WTC11 (cell line): ENCODE measurements at regions not wholly inside any gene's neighbourhood (a gene's known extent, or its start where the extent isn't known, plus 50 kb on each side); places are given as distances from the start of the nearest gene placed in this dataset.

Experiments
- ATAC-seq: fragments of 200-7000 bp; cut with Tn5 transposase; 2 replicates; pipeline ENCODE4 v1.10.0; 2021; ENCODE audit warnings: mild to moderate bottlenecking, moderate library complexity
- CTCF ChIA-PET: fragments of 300-600 bp; sonication (Branson Sonifier 250); formaldehyde crosslinking; loops from one replicate; lab custom pipeline; 2021; ENCODE audit warnings: antibody characterized with exemption; lab: Charles Lee
- POLR2A ChIA-PET: fragments of 350-600 bp; sonication (Branson Sonifier 250); formaldehyde crosslinking; loops from one replicate; lab custom pipeline; 2021; ENCODE audit warnings: antibody characterized with exemption; lab: Charles Lee
- DNase-seq: peaks from one replicate; pipeline ENCODE4 v3.0.0; 2021; ENCODE audit warnings: low spot score
- H3K27ac Mint-ChIP-seq: 2 replicates; pipeline ENCODE4 v1.8.0; 2021; ENCODE audit warnings: mixed read lengths
- H3K27me3 Mint-ChIP-seq: 2 replicates; pipeline ENCODE4 v1.8.0; 2021; ENCODE audit warnings: low read depth, mild to moderate bottlenecking, moderate library complexity, mixed read lengths
- H3K36me3 Mint-ChIP-seq: 2 replicates; pipeline ENCODE4 v1.8.0; 2021; ENCODE audit warnings: mixed read lengths
- H3K4me1 Mint-ChIP-seq: 2 replicates; pipeline ENCODE4 v1.8.0; 2022; ENCODE audit warnings: mixed read lengths
- H3K4me3 Mint-ChIP-seq: 2 replicates; pipeline ENCODE4 v1.8.0; 2021; ENCODE audit warnings: mild to moderate bottlenecking, moderate library complexity, mixed read lengths
- H3K9me3 Mint-ChIP-seq: 2 replicates; pipeline ENCODE4 v1.8.0; 2021; ENCODE audit warnings: mixed read lengths
- GABPB1 ChIP-seq: sonication (generic); formaldehyde crosslinking; IDR thresholded peaks from 2 replicates; pipeline ENCODE4 v1.8.1; 2023; ENCODE audit warnings: mild to moderate bottlenecking, missing genetic modification reagents
- HMGA2 ChIP-seq: fragments of 250-450 bp; sonication (Bioruptor Pico); IDR thresholded peaks from 2 replicates; pipeline ENCODE4 v1.4.0; 2021; ENCODE audit warnings: mild to moderate bottlenecking, moderate library complexity
- JUN ChIP-seq: sonication (generic); formaldehyde crosslinking; IDR thresholded peaks from 2 replicates; pipeline ENCODE4 v1.8.0; 2023; ENCODE audit warnings: mild to moderate bottlenecking, missing genetic modification reagents
- NFATC4 ChIP-seq: fragments of 250-450 bp; sonication (Bioruptor Pico); IDR thresholded peaks from 2 replicates; pipeline ENCODE4 v1.9.0; 2021; ENCODE audit warnings: mild to moderate bottlenecking
- NR3C1 ChIP-seq: sonication (generic); formaldehyde crosslinking; conservative IDR thresholded peaks from 2 replicates; pipeline ENCODE4 v1.8.1; 2023; ENCODE audit warnings: low read depth, mild to moderate bottlenecking, missing genetic modification reagents
- RELA ChIP-seq: sonication (generic); formaldehyde crosslinking; IDR thresholded peaks from 2 replicates; pipeline ENCODE4 v1.8.1; 2022; ENCODE audit warnings: missing genetic modification reagents, mild to moderate bottlenecking, borderline replicate concordance
- SMAD3 ChIP-seq: sonication (generic); formaldehyde crosslinking; IDR thresholded peaks from 2 replicates; pipeline ENCODE4 v1.8.0; 2022; ENCODE audit warnings: missing genetic modification reagents, mild to moderate bottlenecking, borderline replicate concordance
- ZNF138 ChIP-seq: sonication (generic); formaldehyde crosslinking; conservative IDR thresholded peaks from 2 replicates; pipeline ENCODE4 v1.8.1; 2022; ENCODE audit warnings: mild to moderate bottlenecking, moderate library complexity, missing genetic modification reagents
- ZNF219 ChIP-seq: sonication (generic); formaldehyde crosslinking; IDR thresholded peaks from 2 replicates; pipeline ENCODE4 v1.8.0; 2023; ENCODE audit warnings: missing genetic modification reagents, mild to moderate bottlenecking, borderline replicate concordance
- ZNF416 ChIP-seq: fragments of 250-450 bp; sonication (Bioruptor Pico); IDR thresholded peaks from 2 replicates; pipeline ENCODE4 v1.9.0; 2021; ENCODE audit warnings: mild to moderate bottlenecking, inconsistent platforms
- ZNF423 ChIP-seq: fragments of 250-450 bp; sonication (Bioruptor Pico); IDR thresholded peaks from 2 replicates; pipeline ENCODE4 v2.1.2; 2022; ENCODE audit warnings: mild to moderate bottlenecking, moderate library complexity
- TF ChIP-seq, protein P1 (sequence below): sonication (generic); formaldehyde crosslinking; IDR thresholded peaks from 2 replicates; pipeline ENCODE4 v1.8.0; 2023; ENCODE audit warnings: missing genetic modification reagents
- TF ChIP-seq, protein P2 (sequence below): fragments of 200-600 bp; IDR thresholded peaks from 2 replicates; pipeline ENCODE4 v1.8.0; 2022; ENCODE audit warnings: antibody characterized with exemption
- TF ChIP-seq, protein P3 (sequence below): sonication (generic); formaldehyde crosslinking; IDR thresholded peaks from 2 replicates; pipeline ENCODE4 v1.8.1; 2022; ENCODE audit warnings: missing genetic modification reagents, borderline replicate concordance
- TF ChIP-seq, protein P4 (sequence below): fragments of 250-450 bp; sonication (Bioruptor Pico); conservative IDR thresholded peaks from 2 replicates; pipeline ENCODE4 v1.9.0; 2021; ENCODE audit warnings: mild to moderate bottlenecking
- TF ChIP-seq, protein P5 (sequence below): sonication (generic); formaldehyde crosslinking; IDR thresholded peaks from 2 replicates; pipeline ENCODE4 v1.8.1; 2023; ENCODE audit warnings: mild to moderate bottlenecking, missing genetic modification reagents, moderate library complexity
- TF ChIP-seq, protein P6 (sequence below): sonication (generic); formaldehyde crosslinking; IDR thresholded peaks from 2 replicates; pipeline ENCODE4 v1.8.1; 2023; ENCODE audit warnings: mild to moderate bottlenecking, moderate library complexity, missing genetic modification reagents
- TF ChIP-seq, protein P7 (sequence below): fragments of 250-450 bp; sonication (Bioruptor Pico); IDR thresholded peaks from 2 replicates; pipeline ENCODE4 v1.9.0; 2021; ENCODE audit warnings: mild to moderate bottlenecking
- TF ChIP-seq, protein P8 (sequence below): sonication (generic); formaldehyde crosslinking; IDR thresholded peaks from 2 replicates; pipeline ENCODE4 v1.8.1; 2022; ENCODE audit warnings: low read depth, mild to moderate bottlenecking, moderate library complexity, missing genetic modification reagents, borderline replicate concordance
- TF ChIP-seq, protein P9 (sequence below): fragments of 250-450 bp; sonication (Bioruptor Pico); IDR thresholded peaks from 2 replicates; pipeline ENCODE4 v1.8.0; 2021; ENCODE audit warnings: mild to moderate bottlenecking

DNA sequence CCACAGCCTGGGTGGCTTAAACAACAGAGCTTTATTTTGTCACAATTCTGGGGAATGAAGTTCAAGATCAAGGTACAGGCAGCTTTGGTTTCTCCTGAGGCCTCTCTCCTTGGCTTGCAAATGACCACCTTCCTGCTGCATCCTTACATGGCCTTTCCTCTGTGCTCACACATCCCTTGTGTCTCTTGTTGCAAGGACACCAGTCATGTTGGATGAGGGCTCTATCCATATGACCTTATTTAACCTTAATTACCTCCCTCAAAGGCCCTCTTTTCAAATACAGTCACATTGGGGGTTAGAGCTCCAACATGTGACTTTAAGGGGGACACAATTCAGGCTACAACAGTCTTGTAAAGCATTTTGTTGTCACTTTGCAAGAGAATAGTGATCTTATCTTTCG lies 65.0 kb upstream of the PLXNA4 start:
- TF ChIP-seq, protein P1, sequence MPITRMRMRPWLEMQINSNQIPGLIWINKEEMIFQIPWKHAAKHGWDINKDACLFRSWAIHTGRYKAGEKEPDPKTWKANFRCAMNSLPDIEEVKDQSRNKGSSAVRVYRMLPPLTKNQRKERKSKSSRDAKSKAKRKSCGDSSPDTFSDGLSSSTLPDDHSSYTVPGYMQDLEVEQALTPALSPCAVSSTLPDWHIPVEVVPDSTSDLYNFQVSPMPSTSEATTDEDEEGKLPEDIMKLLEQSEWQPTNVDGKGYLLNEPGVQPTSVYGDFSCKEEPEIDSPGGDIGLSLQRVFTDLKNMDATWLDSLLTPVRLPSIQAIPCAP (CRISPR knock-in tag) = no peak
- no peak for TF ChIP-seq GABPB1
- TF ChIP-seq, protein P2, sequence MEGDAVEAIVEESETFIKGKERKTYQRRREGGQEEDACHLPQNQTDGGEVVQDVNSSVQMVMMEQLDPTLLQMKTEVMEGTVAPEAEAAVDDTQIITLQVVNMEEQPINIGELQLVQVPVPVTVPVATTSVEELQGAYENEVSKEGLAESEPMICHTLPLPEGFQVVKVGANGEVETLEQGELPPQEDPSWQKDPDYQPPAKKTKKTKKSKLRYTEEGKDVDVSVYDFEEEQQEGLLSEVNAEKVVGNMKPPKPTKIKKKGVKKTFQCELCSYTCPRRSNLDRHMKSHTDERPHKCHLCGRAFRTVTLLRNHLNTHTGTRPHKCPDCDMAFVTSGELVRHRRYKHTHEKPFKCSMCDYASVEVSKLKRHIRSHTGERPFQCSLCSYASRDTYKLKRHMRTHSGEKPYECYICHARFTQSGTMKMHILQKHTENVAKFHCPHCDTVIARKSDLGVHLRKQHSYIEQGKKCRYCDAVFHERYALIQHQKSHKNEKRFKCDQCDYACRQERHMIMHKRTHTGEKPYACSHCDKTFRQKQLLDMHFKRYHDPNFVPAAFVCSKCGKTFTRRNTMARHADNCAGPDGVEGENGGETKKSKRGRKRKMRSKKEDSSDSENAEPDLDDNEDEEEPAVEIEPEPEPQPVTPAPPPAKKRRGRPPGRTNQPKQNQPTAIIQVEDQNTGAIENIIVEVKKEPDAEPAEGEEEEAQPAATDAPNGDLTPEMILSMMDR = no peak
- TF ChIP-seq RELA (CRISPR knock-in tag) = no peak
- TF ChIP-seq JUN = no peak
- TF ChIP-seq, protein P3, sequence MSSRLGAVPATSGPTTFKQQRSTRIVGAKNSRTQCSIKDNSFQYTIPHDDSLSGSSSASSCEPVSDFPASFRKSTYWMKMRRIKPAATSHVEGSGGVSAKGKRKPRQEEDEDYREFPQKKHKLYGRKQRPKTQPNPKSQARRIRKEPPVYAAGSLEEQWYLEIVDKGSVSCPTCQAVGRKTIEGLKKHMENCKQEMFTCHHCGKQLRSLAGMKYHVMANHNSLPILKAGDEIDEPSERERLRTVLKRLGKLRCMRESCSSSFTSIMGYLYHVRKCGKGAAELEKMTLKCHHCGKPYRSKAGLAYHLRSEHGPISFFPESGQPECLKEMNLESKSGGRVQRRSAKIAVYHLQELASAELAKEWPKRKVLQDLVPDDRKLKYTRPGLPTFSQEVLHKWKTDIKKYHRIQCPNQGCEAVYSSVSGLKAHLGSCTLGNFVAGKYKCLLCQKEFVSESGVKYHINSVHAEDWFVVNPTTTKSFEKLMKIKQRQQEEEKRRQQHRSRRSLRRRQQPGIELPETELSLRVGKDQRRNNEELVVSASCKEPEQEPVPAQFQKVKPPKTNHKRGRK = no peak
- TF ChIP-seq ZNF416 = no peak
- TF ChIP-seq ZNF138 (CRISPR knock-in tag) = no peak
- TF ChIP-seq, all 79 proteins: peak for 0
- no peaks in the 10 kb centered on the region for H3K9me3 Mint-ChIP-seq
- H3K4me1 Mint-ChIP-seq = peaks cover 46% of the 10 kb centered on the region
- POLR2A ChIA-PET = no interaction called here
- H3K4me3 Mint-ChIP-seq = no peak overlapping the region
- peaks cover 52% of the 10 kb centered on the region for H3K27me3 Mint-ChIP-seq
- DNase-seq (no peak), ATAC-seq (no peak)
- no peak overlapping the region for H3K27ac Mint-ChIP-seq
- no peaks in the 10 kb centered on the region for H3K36me3 Mint-ChIP-seq
- CTCF ChIA-PET = no interaction called here

DNA sequence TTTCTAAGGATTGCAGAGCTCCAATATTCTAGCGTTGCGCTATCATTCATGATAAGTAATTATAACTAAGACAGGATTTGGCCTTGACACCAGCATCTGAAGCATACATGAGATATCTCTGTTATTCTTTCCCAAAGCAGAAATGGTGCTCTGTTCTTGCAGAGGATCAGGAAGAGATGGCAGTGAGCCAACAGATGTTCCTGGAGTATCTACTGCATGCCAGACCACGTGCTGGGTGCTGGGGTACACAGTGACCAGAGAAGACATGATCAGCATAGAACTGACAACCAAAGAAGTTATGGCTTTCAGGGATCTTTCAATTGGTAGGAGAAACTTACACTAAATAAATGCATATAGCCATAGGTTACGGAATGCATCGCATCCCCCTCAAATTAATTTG lies 63.7 kb upstream of the PLXNA4 start:
- ChIA-PET POLR2A (no interaction called here), CTCF (no interaction called here)
- DNase-seq (no peak), ATAC-seq (no peak)
- peaks cover 52% of the 10 kb centered on the region for H3K27me3 Mint-ChIP-seq
- H3K4me3 Mint-ChIP-seq = no peak overlapping the region
- H3K4me1 Mint-ChIP-seq = peaks cover 36% of the 10 kb centered on the region
- H3K36me3 Mint-ChIP-seq = no peaks in the 10 kb centered on the region
- TF ChIP-seq, protein P4, sequence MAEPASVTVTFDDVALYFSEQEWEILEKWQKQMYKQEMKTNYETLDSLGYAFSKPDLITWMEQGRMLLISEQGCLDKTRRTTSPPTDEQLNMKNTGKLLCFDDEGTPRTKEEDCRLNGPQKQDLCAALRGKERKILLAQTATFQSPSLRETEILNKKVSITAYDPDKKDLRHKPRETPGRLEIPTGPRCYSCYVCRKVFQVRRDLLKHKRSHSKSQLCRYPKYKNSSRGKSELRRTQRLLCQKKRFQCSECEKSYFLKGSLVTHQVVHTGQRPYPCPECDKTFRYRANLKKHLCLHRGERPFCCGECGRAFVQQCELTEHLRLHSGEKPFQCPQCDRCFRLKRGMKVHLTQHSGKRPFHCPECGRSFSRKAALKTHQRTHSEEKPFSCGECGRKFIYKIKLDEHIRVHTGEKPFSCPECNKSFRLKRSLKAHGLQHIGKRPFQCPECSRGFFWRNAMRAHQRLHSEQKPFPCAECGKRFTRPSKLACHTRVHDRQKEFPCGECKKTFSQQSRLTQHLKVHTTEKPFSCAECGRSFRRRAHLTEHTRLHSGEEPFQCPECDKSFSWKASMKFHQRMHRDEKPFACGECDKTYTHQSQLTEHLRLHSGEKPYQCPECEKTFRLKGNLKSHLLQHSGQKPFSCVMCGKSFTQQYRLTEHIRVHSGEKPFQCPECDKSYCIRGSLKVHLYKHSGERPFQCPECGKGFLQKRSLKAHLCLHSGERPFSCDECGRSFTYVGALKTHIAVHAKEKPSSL (CRISPR knock-in tag) = no peak
- TF ChIP-seq JUN = no peak
- H3K9me3 Mint-ChIP-seq = no peaks in the 10 kb centered on the region
- no peak overlapping the region for H3K27ac Mint-ChIP-seq

DNA sequence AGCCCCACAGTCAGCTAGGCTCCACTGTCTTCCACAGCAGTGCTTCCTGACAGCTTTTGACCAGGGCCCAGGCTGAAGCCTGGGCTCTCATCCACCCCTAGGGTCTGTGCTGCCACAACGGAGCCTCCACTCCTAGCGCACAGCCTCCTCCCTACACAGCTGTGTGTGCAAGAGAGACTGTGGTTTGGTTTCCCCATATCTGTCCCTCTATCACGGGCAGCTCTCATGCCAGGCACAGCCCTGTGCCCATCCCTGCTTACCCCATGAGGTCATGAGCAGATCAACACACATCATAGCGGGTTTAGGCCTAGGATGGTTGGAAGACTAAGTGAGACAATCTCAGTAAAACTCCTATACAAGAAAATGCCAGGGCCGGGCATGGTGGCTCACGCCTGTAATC lies 61.7 kb upstream of the PLXNA4 start:
- Mint-ChIP-seq H3K27ac (no peak overlapping the region), H3K4me3 (no peak overlapping the region), H3K36me3 (no peaks in the 10 kb centered on the region), H3K27me3 (peaks cover 53% of the 10 kb centered on the region), H3K4me1 (peaks cover 31% of the 10 kb centered on the region), H3K9me3 (peaks cover 6% of the 10 kb centered on the region)
- DNase-seq = no peak
- POLR2A ChIA-PET = no interaction called here
- CTCF ChIA-PET = interaction anchor here (3.3 kb wide), 1 partner anchor 16 kb away, joined by 12 read pairs; no protein-coding TSS in a partner anchor
- ATAC-seq = no peak
- TF ChIP-seq ZNF219 (CRISPR knock-in tag) (no peak), RELA (CRISPR knock-in tag) (no peak), ZNF423 (CRISPR knock-in tag) (no peak), SMAD3 (no peak), JUN (no peak), NFATC4 (CRISPR knock-in tag) (no peak), NR3C1 (CRISPR knock-in tag) (no peak), HMGA2 (CRISPR knock-in tag) (no peak)
- TF ChIP-seq, protein P5, sequence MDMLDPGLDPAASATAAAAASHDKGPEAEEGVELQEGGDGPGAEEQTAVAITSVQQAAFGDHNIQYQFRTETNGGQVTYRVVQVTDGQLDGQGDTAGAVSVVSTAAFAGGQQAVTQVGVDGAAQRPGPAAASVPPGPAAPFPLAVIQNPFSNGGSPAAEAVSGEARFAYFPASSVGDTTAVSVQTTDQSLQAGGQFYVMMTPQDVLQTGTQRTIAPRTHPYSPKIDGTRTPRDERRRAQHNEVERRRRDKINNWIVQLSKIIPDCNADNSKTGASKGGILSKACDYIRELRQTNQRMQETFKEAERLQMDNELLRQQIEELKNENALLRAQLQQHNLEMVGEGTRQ = no peak
- TF ChIP-seq, protein P6, sequence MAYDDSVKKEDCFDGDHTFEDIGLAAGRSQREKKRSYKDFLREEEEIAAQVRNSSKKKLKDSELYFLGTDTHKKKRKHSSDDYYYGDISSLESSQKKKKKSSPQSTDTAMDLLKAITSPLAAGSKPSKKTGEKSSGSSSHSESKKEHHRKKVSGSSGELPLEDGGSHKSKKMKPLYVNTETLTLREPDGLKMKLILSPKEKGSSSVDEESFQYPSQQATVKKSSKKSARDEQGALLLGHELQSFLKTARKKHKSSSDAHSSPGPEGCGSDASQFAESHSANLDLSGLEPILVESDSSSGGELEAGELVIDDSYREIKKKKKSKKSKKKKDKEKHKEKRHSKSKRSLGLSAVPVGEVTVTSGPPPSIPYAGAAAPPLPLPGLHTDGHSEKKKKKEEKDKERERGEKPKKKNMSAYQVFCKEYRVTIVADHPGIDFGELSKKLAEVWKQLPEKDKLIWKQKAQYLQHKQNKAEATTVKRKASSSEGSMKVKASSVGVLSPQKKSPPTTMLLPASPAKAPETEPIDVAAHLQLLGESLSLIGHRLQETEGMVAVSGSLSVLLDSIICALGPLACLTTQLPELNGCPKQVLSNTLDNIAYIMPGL (CRISPR knock-in tag) = no peak
- TF ChIP-seq, protein P7, sequence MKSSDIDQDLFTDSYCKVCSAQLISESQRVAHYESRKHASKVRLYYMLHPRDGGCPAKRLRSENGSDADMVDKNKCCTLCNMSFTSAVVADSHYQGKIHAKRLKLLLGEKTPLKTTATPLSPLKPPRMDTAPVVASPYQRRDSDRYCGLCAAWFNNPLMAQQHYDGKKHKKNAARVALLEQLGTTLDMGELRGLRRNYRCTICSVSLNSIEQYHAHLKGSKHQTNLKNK (CRISPR knock-in tag) = no peak
- TF ChIP-seq, protein P8, sequence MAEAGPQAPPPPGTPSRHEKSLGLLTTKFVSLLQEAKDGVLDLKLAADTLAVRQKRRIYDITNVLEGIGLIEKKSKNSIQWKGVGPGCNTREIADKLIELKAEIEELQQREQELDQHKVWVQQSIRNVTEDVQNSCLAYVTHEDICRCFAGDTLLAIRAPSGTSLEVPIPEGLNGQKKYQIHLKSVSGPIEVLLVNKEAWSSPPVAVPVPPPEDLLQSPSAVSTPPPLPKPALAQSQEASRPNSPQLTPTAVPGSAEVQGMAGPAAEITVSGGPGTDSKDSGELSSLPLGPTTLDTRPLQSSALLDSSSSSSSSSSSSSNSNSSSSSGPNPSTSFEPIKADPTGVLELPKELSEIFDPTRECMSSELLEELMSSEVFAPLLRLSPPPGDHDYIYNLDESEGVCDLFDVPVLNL (CRISPR knock-in tag) = no peak
- TF ChIP-seq, protein P9, sequence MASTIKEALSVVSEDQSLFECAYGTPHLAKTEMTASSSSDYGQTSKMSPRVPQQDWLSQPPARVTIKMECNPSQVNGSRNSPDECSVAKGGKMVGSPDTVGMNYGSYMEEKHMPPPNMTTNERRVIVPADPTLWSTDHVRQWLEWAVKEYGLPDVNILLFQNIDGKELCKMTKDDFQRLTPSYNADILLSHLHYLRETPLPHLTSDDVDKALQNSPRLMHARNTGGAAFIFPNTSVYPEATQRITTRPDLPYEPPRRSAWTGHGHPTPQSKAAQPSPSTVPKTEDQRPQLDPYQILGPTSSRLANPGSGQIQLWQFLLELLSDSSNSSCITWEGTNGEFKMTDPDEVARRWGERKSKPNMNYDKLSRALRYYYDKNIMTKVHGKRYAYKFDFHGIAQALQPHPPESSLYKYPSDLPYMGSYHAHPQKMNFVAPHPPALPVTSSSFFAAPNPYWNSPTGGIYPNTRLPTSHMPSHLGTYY = no peak
